HG03135 (cell line): ENCODE measurements at regions not wholly inside any gene's neighbourhood (a gene's known extent, or its start where the extent isn't known, plus 50 kb on each side); places are given as distances from the start of the nearest gene placed in this dataset.
"Not testable (repeated sequence)": the region's sequence is repeated elsewhere in the genome, so short reads cannot be mapped to it uniquely, and the experiment has no call there.

Experiments used
- ATAC-seq: cut with Tn5 transposase; IDR thresholded peaks from one replicate; pipeline ENCODE4 v1.9.1; 2021; ENCODE audit warnings: mild to moderate bottlenecking, moderate library complexity; ENCODE audit not compliant: unreplicated experiment

DNA sequence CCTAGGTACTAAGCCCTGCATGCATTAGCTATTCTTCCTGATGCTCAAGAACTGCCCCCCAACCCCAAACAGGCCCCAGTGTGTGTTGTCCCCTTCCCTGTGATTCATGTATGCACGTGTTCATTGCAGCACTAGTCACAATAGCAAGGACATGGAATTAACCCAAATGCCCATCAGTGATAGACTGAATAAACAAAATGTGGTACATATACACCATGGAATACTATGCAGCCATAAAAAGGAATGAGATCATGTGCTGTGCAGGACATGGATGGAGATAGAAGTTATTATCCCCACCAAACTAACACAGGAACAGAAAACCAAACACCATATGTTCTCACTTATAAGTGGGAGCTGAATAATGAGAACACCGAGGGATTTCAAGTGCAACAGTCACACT, 214.2 kb upstream of the SLC7A11 start:
- ATAC-seq, result not testable (repeated sequence)

GRCh38 chr4:138455097-138455496, 212.9 kb upstream of the SLC7A11 start:
- no peak for ATAC-seq

DNA sequence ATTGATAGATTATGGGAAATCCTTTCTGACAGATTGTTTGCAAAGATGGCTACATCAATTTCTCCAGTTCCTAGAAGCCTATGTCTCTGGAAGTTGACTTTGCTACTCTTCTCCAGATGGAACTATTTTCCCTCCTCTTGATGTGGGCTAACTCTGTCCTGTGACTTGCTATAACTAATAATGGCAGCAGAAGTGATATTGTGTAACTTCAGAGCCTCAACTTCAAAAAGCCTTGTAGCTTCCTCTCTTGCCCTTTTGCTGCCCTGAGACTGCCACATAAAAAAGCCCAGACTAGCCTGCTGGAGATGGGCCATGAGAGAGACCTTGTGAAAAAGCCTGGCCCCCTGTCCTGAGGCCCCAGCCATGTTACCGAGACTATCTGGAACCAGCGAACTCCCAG, 210.7 kb upstream of the SLC7A11 start:
- no peak for ATAC-seq

- no peak for ATAC-seq
These were observed 209.1 kb upstream of the SLC7A11 start for GRCh38 chr4:138451276-138451663.

DNA sequence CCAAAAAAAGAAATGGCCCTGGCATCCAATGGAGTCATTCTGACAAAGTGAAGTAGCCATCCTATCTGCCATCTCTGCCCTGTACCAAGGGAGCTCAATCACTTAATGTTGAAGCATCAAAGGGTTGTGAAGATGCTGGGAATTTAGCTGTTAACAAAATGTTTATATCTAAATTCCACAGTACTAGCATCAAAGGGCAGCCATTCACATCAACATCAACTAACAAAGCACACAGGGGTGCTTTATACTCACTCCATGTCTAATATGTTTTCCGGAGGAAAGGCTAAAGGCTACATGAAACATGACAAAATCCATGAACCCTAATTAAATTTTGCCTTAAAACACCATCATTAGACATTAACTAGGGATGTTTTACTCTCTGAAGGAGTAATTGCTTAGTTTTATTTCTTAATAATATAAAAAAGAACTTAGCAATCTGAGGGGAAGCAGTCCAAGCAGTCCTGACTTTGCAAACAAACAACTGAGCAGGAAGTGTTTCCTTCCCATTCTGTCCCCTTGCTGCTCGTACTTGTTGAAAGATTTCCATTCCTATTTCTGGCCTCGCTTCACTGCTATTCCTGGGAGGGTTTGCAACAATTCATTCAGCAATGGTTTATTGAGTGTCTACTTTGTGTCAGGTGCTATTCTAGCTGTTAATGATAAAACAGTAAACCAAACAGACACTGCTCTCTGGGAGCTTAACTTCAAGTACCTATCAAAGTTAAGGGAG, 208.6 kb upstream of the SLC7A11 start:
- ATAC-seq, result no peak

DNA sequence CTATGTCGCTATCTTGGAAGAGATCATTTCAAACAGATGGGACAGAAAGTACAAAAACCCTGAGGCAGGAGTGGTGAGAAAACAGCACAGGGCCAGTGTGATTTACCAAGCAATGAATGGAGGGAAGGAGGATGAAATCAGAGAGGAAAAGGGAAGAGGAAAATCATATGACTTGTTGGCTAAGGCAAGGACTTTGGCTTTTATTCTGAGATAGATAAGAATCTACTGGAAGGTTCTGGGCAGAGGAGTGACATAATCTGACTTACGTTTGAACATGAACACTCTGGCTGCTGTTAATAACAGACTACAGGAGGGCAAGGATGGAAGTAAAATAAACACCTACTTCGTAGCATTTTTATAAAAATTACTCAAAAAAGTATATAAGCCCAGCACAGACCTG, 207.8 kb upstream of the SLC7A11 start:
- no peak for ATAC-seq

DNA sequence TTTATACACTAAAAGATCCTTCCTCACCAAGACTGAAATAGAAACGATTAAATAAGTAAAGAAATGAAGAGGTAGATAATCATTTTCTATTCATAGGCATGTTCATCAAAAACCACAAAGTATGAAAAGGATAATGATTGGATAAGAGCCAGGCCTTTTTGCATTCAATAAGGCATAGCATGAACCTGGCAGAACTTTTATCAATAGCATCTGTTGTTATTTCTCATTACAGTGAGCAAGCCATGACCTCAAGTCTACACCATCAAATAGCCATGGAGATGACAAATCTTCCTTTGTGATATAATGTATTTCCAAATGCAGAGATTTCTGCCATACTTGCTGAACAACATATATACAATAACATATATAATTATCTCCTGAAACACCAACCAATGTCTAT, 206.0 kb upstream of the SLC7A11 start:
- ATAC-seq, result no peak

- no peak for ATAC-seq
These were observed 204.3 kb upstream of the SLC7A11 start for GRCh38 chr4:138446456-138446855.

DNA sequence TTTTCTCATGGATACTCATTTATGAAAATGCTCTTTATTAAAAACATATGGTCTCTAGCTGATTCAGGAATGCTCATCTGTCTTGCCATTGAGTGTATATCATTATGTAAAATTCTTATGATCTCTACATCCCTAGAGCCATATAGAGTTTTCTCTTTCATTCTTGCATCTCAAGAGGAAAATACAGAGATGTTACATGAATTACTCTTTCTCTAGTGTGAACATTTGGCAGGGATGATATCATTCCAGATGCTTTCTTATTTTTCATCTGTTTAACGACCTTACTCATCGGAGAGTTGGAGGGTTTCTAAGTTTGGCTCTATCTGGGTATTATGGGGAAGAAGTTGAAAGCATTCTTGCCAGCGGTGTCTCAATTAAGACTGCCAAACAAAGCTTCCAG, 202.9 kb upstream of the SLC7A11 start:
- ATAC-seq, result no peak

- ATAC-seq, result no peak
These were observed 202.1 kb upstream of the SLC7A11 start for GRCh38 chr4:138444260-138444659.

DNA sequence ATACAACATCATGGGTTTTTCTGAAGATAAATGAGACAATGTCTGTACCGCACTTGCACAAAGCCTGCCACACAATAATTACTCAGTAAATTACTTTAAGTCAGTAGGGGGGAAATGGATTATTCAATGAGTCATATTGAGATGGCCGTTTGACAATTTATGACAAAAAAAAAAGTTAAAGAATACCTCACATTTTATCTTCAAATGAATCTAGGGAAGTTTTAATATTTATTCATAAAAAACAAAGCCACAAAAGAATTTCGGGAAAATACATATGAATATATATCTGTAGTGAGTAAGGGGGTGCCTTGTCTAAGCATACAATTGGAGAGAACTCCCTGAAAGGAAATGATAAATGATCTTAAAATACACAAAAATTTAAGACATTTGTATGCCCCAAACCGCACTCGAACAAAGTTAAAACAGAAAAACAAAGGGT, 197.0 kb upstream of the SLC7A11 start:
- ATAC-seq, result no peak

GRCh38 chr4:138438608-138439007, 196.5 kb upstream of the SLC7A11 start:
- no peak for ATAC-seq

GRCh38 chr4:138437263-138437851, 195.2 kb upstream of the SLC7A11 start:
- ATAC-seq, result no peak

GRCh38 chr4:138435733-138436132, 193.6 kb upstream of the SLC7A11 start:
- not testable (repeated sequence) for ATAC-seq

DNA sequence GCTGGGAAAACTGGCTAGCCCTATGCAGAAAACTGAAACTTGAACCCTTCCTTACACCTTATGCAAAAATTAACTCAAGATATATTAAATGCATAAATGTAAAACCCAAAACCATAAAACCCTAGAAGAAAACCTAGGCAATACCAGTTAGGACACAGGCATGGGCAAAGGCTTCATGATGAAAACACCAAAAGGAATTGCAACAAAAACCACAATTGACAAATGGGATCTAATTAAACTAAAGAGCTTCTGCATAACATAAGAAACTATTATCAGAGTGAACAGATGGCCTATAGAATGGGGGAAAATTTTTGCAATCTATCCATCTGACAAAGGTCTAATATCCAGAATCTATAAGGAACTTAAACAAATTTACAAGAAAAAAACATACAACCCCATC, 192.9 kb upstream of the SLC7A11 start:
- ATAC-seq, result not testable (repeated sequence)

- no peak for ATAC-seq
These were observed 186.5 kb upstream of the SLC7A11 start for GRCh38 chr4:138428611-138429010.

GRCh38 chr4:138426786-138427185, 184.6 kb upstream of the SLC7A11 start:
- no peak for ATAC-seq

GRCh38 chr4:138420471-138420870, 178.3 kb upstream of the SLC7A11 start:
- ATAC-seq, result no peak

- ATAC-seq, result no peak
These were observed 172.1 kb upstream of the SLC7A11 start for GRCh38 chr4:138414202-138414601.

DNA sequence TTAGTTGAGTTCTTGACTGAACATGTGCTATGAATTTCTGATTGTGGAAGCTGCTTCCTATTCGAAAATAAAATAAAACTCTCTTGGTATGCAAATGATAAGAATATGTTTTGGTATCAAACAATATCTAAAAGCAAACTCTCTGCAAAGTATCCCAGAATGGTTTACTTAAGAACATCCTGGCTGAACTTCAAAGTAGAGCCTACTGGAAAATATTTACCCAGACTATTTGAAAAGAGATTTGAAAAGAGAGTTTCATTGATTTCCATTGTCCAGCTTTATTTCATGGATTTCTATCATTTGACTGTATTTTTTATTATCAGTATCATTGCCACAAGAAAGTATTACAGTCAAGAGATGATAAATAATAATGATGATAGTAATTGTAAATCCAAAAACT, 171.1 kb upstream of the SLC7A11 start:
- ATAC-seq, result no peak

GRCh38 chr4:138412847-138413246, 170.7 kb upstream of the SLC7A11 start:
- ATAC-seq, result no peak

GRCh38 chr4:138410266-138410665, 168.1 kb upstream of the SLC7A11 start:
- ATAC-seq, result no peak

DNA sequence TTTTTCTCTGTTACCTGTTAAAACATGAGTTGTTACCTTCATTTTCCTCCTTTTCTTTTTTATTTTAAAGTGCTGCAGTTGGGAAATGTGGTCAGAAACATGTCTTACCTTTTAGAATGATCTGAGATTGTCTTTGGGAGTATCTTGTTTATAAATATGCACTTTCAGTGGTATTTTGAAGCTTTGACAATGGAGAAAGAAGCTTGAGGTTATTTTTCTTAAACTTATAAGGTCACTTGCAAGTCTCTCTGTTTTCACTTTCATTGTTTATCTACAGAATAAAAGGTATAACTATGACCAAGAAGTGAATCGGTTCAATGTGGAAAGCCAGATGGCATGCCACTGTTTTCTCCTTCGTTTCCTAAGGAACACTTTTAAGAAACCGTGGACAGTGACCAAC, 167.5 kb upstream of the SLC7A11 start:
- no peak for ATAC-seq
